Mesodermal cell (in vitro differentiated cells): ENCODE measurements at regions not wholly inside any gene's neighbourhood (a gene's known extent, or its start where the extent isn't known, plus 50 kb on each side); places are given as distances from the start of the nearest gene placed in this dataset.
"Not testable (repeated sequence)": the region's sequence is repeated elsewhere in the genome, so short reads cannot be mapped to it uniquely, and the experiment has no call there.

Experiments used
- H3K27ac ChIP-seq: 2 replicates; pipeline ENCODE4 v1.7.0; 2013; ENCODE audit warnings: mild to moderate bottlenecking, low read depth, low read length, moderate library complexity; ENCODE audit not compliant: severe bottlenecking
- H3K36me3 ChIP-seq: 2 replicates; pipeline ENCODE4 v1.7.1; 2013; ENCODE audit warnings: mild to moderate bottlenecking, low read length, moderate library complexity; ENCODE audit not compliant: control insufficient read depth, insufficient read depth
- H3K4me1 ChIP-seq: one replicate; pipeline ENCODE4 v1.7.1; 2013; ENCODE audit warnings: mild to moderate bottlenecking, low read length; ENCODE audit not compliant: insufficient read depth, control insufficient read depth, poor library complexity, severe bottlenecking
- H3K4me3 ChIP-seq: 2 replicates; pipeline ENCODE4 v1.7.0; 2013; ENCODE audit warnings: low read length, control low read depth, mild to moderate bottlenecking; ENCODE audit not compliant: insufficient read depth, poor library complexity, severe bottlenecking; ENCODE audit errors: extremely low read depth
- H3K9me3 ChIP-seq: 2 replicates; pipeline ENCODE4 v1.7.1; 2013; ENCODE audit warnings: mild to moderate bottlenecking, low read length, moderate library complexity; ENCODE audit not compliant: control insufficient read depth
- WGBS, 2 experiments: methylation state at CpG; one replicate each; pipeline ENCODE4 v1.1.5; 2013; ENCODE audit warnings: missing lambda C conversion rate in 2 of 2; ENCODE audit not compliant: insufficient coverage in 2 of 2; 5-methylcytosine and 5-hydroxymethylcytosine counted together

DNA sequence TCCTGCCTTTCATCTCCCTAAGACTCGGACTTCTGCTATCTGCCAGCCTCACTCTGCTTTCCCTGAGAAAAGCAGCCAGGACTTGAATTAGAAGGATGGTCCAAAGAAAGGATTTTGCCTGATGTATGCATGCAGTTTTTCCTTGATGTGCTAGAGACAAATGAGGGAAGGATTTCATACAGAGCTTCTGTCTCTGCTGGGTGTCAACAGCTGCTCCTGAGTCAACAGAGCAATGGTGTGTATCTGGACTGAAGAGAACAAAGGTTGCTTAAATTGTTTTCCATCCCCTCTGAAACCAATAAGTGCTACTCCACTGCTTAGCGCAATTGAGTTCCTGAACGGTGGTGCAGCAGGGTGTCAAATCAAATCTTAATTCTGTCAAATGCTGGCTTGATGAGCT, 680.6 kb upstream of the C16orf82 start:
- H3K4me1 ChIP-seq, result no peaks in the 10 kb centered on the region
- H3K4me3 ChIP-seq, result no peak overlapping the region
- no peak overlapping the region for H3K27ac ChIP-seq
- WGBS, 2 experiments, result 60 to 100% methylated on average over 1 to 2 of the region's 3 CpGs
- no peaks in the 10 kb centered on the region for H3K36me3 ChIP-seq
- H3K9me3 ChIP-seq, result no peaks in the 10 kb centered on the region

DNA sequence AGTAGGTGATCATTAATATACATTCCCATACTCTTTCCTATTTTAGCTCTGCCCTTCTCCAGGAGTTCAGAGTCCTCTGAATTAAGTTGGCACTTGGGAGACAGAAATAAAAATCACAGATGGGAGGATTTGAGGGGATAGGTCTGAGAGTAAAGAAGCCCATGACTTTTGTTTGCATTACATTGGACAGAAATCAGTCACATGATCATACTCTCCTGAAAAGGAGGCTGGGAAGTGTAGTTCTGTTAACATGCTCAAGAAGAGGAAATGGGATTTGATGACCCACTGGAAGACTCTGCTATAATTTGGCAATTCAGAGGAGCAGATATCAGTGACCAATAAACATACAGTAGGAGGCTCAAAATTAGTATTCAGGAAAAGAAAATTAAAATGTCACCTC, 674.9 kb upstream of the C16orf82 start:
- Histone ChIP-seq H3K27ac (no peak overlapping the region), H3K4me1 (no peaks in the 10 kb centered on the region), H3K36me3 (no peaks in the 10 kb centered on the region), H3K9me3 (no peaks in the 10 kb centered on the region), H3K4me3 (no peak overlapping the region)

DNA sequence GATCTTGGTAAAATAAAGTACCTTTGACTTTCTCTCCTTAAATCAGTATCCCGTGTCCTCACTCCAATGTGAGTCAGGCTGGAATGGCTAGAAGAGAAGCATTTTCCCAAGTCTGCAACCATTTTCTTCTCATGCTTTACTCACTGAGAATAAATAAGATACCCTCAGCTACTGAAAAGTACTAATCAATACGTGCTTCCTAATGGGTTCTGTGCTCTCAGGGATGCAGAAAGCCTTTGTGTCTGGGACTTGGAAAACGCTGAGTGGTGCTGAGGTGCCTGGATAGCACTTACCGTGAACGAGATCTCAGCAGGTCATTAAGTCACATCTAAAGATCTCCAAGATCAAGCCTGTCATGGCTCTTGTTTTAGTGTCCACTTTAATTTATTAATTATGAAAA, 672.3 kb upstream of the C16orf82 start:
- 76 to 83% methylated on average over 2 to 4 of the region's 5 CpGs for WGBS, 2 experiments
- Histone ChIP-seq H3K27ac (no peak overlapping the region), H3K4me1 (no peaks in the 10 kb centered on the region), H3K4me3 (no peak overlapping the region), H3K36me3 (no peaks in the 10 kb centered on the region), H3K9me3 (no peaks in the 10 kb centered on the region)

DNA sequence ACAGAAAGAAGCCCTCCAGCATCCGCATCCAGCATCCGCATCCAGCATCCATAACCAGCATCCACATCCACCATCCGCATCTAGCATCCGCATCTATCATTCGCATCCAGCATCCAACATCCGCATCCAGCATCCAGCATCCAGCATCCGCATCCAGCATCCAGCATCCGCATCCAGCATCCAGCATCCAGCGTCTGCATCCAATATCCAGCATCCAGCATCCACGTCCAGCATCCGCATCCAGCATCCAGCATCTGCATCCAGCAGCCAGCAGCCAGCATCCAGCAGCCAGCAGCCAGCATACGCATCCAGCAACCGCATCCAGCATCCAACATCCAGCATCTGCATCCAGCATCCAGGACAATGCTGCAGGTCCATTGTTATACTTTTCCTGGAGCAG, 671.0 kb upstream of the C16orf82 start:
- WGBS, 2 experiments, result 89 to 98% methylated on average over 11 to 13 of the region's 13 CpGs

DNA sequence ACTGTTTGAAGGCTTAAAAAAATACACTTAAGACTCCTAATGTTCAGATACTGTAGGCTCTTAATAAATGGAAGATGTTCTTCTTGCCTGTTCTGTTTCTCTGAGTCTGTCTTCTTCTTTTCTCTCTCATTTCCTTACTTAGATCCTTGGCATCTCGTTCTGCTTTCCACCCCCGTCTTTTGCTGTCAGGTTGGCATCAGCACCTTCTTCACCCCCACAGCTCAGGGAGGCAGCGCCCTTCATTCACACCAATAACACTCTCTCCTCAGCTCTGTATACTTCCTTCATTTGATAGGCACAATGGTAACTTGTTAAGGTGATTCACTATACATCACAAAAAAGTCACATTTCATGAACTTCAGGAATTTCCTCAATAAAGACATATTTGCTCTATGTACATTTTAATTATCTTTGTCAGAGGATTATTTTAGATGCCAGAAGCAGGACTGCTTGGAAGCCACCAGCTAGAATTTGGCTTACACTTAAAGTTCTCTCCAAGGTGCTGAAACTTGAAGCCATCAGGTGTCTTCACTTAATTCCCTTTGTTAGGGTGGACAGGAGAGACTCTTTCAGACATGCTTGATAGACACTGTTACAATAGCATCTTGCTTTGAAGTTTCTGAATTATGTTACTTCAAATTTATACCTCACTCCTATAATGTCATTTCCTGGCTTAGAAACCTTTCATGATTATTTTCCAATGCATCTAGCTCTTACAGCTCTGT, 670.1 kb upstream of the C16orf82 start:
- no peaks in the 10 kb centered on the region for H3K9me3 ChIP-seq
- no peak overlapping the region for H3K27ac ChIP-seq
- H3K36me3 ChIP-seq, result no peaks in the 10 kb centered on the region
- 42% methylated on average over 3 of the region's 3 CpGs; no CpG with 5 or more reads in 1 of the 2 experiments for WGBS, 2 experiments
- no peak overlapping the region for H3K4me3 ChIP-seq
- H3K4me1 ChIP-seq, result no peaks in the 10 kb centered on the region

More for the DNA sequence above, 671.0 kb upstream of the C16orf82 start:
- H3K4me1 ChIP-seq, result no peaks in the 10 kb centered on the region
- H3K9me3 ChIP-seq, result no peaks in the 10 kb centered on the region
- no peak overlapping the region for H3K4me3 ChIP-seq
- no peaks in the 10 kb centered on the region for H3K36me3 ChIP-seq
- no peak overlapping the region for H3K27ac ChIP-seq

DNA sequence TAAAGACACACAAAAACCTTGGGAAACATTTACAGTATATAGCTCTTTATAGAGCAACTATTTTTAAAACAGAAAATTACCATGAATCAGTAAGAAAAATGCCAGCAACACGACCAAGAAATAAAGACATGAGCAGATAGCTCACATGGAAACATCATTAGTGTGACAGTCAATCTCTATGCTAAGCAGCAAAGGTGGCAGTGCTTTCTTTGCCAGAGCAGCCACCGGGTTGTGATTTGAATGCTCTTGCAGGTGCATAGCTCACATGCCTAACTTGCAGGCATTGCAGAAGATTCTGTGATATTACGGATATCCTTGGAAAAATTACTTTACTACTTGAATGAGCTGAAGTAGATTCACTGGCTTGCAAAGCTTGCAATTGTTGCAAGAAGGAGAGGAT, 652.9 kb upstream of the C16orf82 start:
- H3K4me1 ChIP-seq, result no peaks in the 10 kb centered on the region
- WGBS, 2 experiments, result 69 to 76% methylated on average over 2 to 3 of the region's 3 CpGs
- no peak overlapping the region for H3K4me3 ChIP-seq
- no peak overlapping the region for H3K27ac ChIP-seq
- H3K9me3 ChIP-seq, result no peaks in the 10 kb centered on the region
- no peaks in the 10 kb centered on the region for H3K36me3 ChIP-seq

DNA sequence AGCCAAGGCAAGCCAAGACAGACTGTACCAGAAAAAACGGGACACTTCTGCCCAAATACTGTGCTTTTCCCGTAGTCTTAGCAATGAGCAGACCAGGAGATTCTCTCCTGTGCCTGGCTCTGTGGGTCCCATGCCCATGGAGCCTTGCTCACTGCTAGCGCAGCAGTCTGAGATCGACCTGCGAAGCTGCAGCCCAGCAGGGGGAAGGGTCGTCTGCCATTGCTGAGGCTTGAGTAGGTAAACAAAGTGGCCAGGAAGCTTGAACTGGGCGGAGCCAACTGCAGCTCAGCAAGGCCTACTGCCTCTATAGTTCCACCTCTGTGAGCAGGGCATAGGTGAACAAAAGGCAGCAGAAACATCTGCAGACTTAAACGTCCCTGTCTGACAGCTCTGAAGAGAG, 647.3 kb upstream of the C16orf82 start:
- not testable (repeated sequence) for H3K9me3 ChIP-seq, H3K27ac ChIP-seq, H3K4me3 ChIP-seq, H3K4me1 ChIP-seq, H3K36me3 ChIP-seq
- WGBS, 2 experiments, result 72 to 73% methylated on average over 7 to 8 of the region's 8 CpGs

DNA sequence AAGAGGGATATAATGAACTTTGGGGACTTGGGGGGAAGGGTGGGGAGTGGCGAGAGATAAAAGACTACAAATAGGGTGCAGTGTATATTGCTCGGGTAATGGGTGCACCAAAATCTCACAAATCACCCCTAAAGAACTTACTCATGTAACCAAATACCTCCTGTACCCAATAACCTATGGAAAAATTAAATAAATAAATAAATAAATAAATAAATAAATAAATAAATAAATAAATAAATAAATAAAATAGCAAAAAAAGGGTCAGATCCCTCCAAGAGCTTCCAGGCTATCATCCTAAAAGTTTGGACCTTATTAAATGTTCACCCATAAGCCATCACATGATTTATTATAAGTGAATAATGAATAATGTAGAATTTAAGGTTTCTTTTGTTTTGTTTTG, 636.1 kb upstream of the C16orf82 start:
- Histone ChIP-seq H3K4me3 (no peak overlapping the region), H3K36me3 (no peaks in the 10 kb centered on the region), H3K4me1 (no peaks in the 10 kb centered on the region), H3K9me3 (no peaks in the 10 kb centered on the region), H3K27ac (no peak overlapping the region)
- no CpG with 5 or more reads among the region's 2 CpGs for WGBS, 2 experiments

DNA sequence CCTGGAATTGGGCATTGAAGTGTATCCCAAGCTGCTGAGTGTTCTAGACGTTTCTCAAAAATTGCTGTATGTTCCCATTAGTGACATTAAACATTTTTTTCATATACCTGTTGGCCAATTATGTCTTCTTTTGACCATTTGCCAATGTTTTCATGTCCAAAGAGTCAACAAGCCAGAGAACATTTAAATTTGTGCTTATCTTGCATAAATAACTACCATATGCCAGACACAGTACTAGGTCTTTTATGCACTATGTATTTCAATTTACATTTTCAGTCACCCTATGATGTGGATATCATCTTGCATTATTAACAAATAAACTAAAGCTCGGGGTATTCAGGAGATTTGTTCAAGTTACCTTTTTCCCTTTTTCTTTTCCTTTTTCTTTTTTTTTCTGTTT, 632.9 kb upstream of the C16orf82 start:
- H3K4me3 ChIP-seq, result no peak overlapping the region
- WGBS, 2 experiments, result 67 to 80% methylated on average over 1 of the region's 2 CpGs

DNA sequence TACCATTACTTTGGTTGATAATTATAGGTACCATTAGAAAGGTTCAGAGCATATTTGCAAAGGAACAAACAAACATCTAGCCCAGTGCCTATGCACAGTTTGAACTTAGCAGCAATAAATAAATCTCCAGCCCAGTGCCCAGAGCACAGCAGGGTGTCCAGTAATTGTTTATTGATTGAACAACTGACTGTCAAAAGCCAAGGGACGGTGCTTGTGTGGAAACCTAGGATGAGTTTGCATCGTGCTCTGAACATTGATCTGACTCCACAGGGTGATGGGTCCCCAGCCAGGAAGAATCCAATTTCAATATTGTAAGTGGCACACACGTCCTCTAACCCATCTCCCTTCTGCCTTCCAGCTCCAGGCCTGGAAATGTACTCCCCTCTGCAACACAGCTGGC, 625.5 kb upstream of the C16orf82 start:
- no peak overlapping the region for H3K27ac ChIP-seq
- H3K4me1 ChIP-seq, result peaks cover 20% of the 10 kb centered on the region
- no peaks in the 10 kb centered on the region for H3K36me3 ChIP-seq
- WGBS, 2 experiments, result 90 to 94% methylated on average over 2 of the region's 3 CpGs
- peaks cover 5% of the 10 kb centered on the region for H3K9me3 ChIP-seq
- no peak overlapping the region for H3K4me3 ChIP-seq

More for the DNA sequence above, 632.9 kb upstream of the C16orf82 start:
- Histone ChIP-seq H3K27ac (no peak overlapping the region), H3K4me1 (no peaks in the 10 kb centered on the region), H3K9me3 (no peaks in the 10 kb centered on the region), H3K36me3 (no peaks in the 10 kb centered on the region)

DNA sequence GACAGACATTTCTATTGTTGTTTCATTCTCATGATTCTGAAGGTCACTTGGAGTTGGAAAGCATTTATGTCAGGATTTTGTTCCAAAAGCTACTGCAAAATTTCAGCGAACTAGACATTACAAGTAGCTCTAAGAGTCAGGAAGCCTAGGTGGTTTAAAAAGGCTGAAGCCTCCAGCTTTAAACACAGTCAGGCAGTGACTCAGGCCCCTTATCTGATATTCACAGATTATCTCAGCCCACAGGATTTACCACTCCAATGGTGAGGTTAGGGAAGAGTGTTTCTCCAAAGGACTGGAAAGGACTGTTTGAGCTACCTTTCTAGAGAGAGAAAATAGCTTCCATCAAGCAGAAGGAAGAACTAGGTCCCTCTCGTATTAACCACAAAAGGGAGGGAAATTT, 624.4 kb upstream of the C16orf82 start:
- Histone ChIP-seq H3K9me3 (peaks cover 5% of the 10 kb centered on the region), H3K4me1 (peaks cover 20% of the 10 kb centered on the region), H3K4me3 (no peak overlapping the region), H3K36me3 (no peaks in the 10 kb centered on the region), H3K27ac (peak overlapping the region; percentile 71)
- 89 to 100% methylated on average over 1 to 2 of the region's 2 CpGs for WGBS, 2 experiments
